ENCODE measurements at regions not wholly inside any gene's neighbourhood (a gene's known extent, or its start where the extent isn't known, plus 50 kb on each side); places are given as distances from the start of the nearest gene placed in this dataset.
"Not testable (repeated sequence)": the region's sequence is repeated elsewhere in the genome, so short reads cannot be mapped to it uniquely, and the experiment has no call there.

- Mint-ChIP-seq H3K27ac (no peak overlapping the region), H3K4me3 (ENCODE audit: low read depth) (no peak overlapping the region), H3K27me3 (no peaks in the 10 kb centered on the region), H3K9me3 (ENCODE audit: low read depth) (no peaks in the 10 kb centered on the region), H3K4me1 (ENCODE audit: low read depth) (no peaks in the 10 kb centered on the region), H3K36me3 (ENCODE audit: insufficient read depth) (no peaks in the 10 kb centered on the region)
- no peak for DNase-seq (ENCODE audit: low spot score, unreplicated experiment)
- no peak for TF ChIP-seq CTCF (IDR thresholded peaks at IDR 0.05; ENCODE audit: unreplicated experiment)
Observed at GRCh38 chr4:164087733-164088132, 593.2 kb downstream of the TMA16 start.

- Mint-ChIP-seq H3K4me3 (ENCODE audit: low read depth) (no peak overlapping the region), H3K27ac (no peak overlapping the region), H3K27me3 (no peaks in the 10 kb centered on the region), H3K36me3 (ENCODE audit: insufficient read depth) (no peaks in the 10 kb centered on the region), H3K9me3 (ENCODE audit: low read depth) (peaks cover 7% of the 10 kb centered on the region), H3K4me1 (ENCODE audit: low read depth) (no peaks in the 10 kb centered on the region)
- TF ChIP-seq CTCF (IDR thresholded peaks at IDR 0.05; ENCODE audit: unreplicated experiment): no peak
- no peak for DNase-seq (ENCODE audit: low spot score, unreplicated experiment)
Observed at GRCh38 chr4:164095313-164096110, 601.0 kb downstream of the TMA16 start.

- Mint-ChIP-seq H3K9me3 (ENCODE audit: low read depth) (peaks cover 9% of the 10 kb centered on the region), H3K36me3 (ENCODE audit: insufficient read depth) (no peaks in the 10 kb centered on the region), H3K27me3 (no peaks in the 10 kb centered on the region), H3K4me3 (ENCODE audit: low read depth) (no peak overlapping the region), H3K4me1 (ENCODE audit: low read depth) (no peaks in the 10 kb centered on the region), H3K27ac (no peak overlapping the region)
- no peak for DNase-seq (ENCODE audit: low spot score, unreplicated experiment)
- no peak for TF ChIP-seq CTCF (IDR thresholded peaks at IDR 0.05; ENCODE audit: unreplicated experiment)
Observed at GRCh38 chr4:164096766-164097518, 602.5 kb downstream of the TMA16 start.

- H3K27ac Mint-ChIP-seq; H3K36me3 Mint-ChIP-seq (ENCODE audit: insufficient read depth); DNase-seq (ENCODE audit: low spot score, unreplicated experiment); H3K27me3 Mint-ChIP-seq; H3K4me3 Mint-ChIP-seq (ENCODE audit: low read depth); H3K4me1 Mint-ChIP-seq (ENCODE audit: low read depth); H3K9me3 Mint-ChIP-seq (ENCODE audit: low read depth): not testable (repeated sequence)
Observed at GRCh38 chr4:164100741-164101365, 606.4 kb downstream of the TMA16 start.

- no peak for TF ChIP-seq CTCF (IDR thresholded peaks at IDR 0.05; ENCODE audit: unreplicated experiment)
- H3K9me3 Mint-ChIP-seq (ENCODE audit: low read depth): no peaks in the 10 kb centered on the region
- no peaks in the 10 kb centered on the region for H3K36me3 Mint-ChIP-seq (ENCODE audit: insufficient read depth)
- DNase-seq (ENCODE audit: low spot score, unreplicated experiment): no peak
- H3K27me3 Mint-ChIP-seq: no peaks in the 10 kb centered on the region
- no peak overlapping the region for H3K4me3 Mint-ChIP-seq (ENCODE audit: low read depth)
- no peak overlapping the region for H3K27ac Mint-ChIP-seq
- H3K4me1 Mint-ChIP-seq (ENCODE audit: low read depth): peaks cover 3% of the 10 kb centered on the region
Observed at GRCh38 chr4:164108971-164109370, 614.5 kb downstream of the TMA16 start.
